ENCODE measurements at regions not wholly inside any gene's neighbourhood (a gene's known extent, or its start where the extent isn't known, plus 50 kb on each side); places are given as distances from the start of the nearest gene placed in this dataset.

DNA sequence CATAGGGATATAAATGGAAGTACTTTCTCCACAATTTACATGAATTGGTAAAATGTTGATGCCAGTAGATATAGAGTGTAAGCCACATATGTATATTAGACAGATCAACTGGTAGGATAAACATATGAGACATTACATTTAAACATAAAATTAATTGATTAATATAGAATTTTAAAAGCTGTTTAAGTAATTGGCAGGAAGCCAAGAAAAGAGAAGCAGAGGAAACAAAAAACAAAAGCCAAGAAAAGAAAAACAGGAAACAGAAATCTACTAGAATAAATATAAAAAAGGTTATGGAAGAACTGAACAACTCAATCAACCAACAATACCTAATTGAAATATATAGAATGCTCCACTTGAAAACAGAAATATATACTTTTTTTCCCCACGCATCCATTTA lies 920.1 kb upstream of the TMEFF2 start:
- TF ChIP-seq, protein P1, sequence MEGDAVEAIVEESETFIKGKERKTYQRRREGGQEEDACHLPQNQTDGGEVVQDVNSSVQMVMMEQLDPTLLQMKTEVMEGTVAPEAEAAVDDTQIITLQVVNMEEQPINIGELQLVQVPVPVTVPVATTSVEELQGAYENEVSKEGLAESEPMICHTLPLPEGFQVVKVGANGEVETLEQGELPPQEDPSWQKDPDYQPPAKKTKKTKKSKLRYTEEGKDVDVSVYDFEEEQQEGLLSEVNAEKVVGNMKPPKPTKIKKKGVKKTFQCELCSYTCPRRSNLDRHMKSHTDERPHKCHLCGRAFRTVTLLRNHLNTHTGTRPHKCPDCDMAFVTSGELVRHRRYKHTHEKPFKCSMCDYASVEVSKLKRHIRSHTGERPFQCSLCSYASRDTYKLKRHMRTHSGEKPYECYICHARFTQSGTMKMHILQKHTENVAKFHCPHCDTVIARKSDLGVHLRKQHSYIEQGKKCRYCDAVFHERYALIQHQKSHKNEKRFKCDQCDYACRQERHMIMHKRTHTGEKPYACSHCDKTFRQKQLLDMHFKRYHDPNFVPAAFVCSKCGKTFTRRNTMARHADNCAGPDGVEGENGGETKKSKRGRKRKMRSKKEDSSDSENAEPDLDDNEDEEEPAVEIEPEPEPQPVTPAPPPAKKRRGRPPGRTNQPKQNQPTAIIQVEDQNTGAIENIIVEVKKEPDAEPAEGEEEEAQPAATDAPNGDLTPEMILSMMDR (conservative IDR thresholded peaks at IDR 0.05; ENCODE audit: low read depth, low read length), result no peak
- TF ChIP-seq EZH2 (IDR thresholded peaks at IDR 0.05; ENCODE audit: borderline replicate concordance, low read depth, low read length, poor library complexity, severe bottlenecking), result no peak
